GM10266 (cell line): ENCODE measurements at regions not wholly inside any gene's neighbourhood (a gene's known extent, or its start where the extent isn't known, plus 50 kb on each side); places are given as distances from the start of the nearest gene placed in this dataset.

Experiments used
- DNase-seq: peaks from one replicate; pipeline ENCODE4 v3.0.0; 2012; ENCODE audit errors: extremely low spot score
- TF ChIP-seq, protein P1 (sequence below): IDR thresholded peaks from 2 replicates; pipeline ENCODE4 v1.5.1; 2012; ENCODE audit warnings: mild to moderate bottlenecking, low read depth; ENCODE audit not compliant: control insufficient read depth, insufficient read depth; ENCODE audit errors: missing control alignments

DNA sequence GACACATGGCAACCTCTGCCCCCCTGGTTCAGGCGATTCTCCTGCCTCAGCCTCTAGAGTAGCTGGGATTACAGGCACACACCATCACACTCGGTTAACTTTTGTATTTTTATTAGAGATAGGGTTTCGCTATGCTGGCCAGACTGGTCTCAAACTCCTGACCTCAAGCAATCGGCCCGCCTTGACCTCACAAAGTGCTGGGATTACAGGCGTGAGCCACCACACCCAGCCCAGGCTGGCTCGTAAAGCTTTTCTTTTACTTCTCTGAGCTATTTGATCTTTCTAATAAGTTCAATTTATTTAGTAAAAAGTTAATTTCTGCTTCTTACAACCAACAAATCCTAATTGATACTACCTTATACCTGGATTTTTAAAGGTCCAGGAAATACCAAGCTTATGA, 127.4 kb upstream of the KRR1 start:
- TF ChIP-seq, protein P1, sequence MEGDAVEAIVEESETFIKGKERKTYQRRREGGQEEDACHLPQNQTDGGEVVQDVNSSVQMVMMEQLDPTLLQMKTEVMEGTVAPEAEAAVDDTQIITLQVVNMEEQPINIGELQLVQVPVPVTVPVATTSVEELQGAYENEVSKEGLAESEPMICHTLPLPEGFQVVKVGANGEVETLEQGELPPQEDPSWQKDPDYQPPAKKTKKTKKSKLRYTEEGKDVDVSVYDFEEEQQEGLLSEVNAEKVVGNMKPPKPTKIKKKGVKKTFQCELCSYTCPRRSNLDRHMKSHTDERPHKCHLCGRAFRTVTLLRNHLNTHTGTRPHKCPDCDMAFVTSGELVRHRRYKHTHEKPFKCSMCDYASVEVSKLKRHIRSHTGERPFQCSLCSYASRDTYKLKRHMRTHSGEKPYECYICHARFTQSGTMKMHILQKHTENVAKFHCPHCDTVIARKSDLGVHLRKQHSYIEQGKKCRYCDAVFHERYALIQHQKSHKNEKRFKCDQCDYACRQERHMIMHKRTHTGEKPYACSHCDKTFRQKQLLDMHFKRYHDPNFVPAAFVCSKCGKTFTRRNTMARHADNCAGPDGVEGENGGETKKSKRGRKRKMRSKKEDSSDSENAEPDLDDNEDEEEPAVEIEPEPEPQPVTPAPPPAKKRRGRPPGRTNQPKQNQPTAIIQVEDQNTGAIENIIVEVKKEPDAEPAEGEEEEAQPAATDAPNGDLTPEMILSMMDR, result no peak
- DNase-seq, result no peak

DNA sequence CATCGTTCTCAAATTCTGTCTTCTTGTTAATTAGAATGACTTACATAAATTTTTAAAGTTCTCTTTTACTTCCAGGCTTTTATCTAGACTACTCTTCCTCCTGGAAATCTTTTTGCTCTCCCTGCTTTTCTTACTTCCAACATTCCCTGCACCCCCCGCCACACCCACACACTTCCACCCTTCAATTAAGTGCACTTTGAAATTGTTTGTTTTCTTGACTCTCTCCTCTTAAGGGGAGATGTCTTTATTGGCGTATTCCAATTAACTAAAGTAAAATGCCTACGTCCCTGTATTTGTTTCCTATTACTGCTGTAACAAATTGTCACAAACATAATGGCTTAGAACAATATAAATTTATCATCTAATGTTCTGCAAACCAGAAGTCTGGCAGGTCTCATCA, 125.2 kb upstream of the KRR1 start:
- TF ChIP-seq, protein P1, result no peak

DNA sequence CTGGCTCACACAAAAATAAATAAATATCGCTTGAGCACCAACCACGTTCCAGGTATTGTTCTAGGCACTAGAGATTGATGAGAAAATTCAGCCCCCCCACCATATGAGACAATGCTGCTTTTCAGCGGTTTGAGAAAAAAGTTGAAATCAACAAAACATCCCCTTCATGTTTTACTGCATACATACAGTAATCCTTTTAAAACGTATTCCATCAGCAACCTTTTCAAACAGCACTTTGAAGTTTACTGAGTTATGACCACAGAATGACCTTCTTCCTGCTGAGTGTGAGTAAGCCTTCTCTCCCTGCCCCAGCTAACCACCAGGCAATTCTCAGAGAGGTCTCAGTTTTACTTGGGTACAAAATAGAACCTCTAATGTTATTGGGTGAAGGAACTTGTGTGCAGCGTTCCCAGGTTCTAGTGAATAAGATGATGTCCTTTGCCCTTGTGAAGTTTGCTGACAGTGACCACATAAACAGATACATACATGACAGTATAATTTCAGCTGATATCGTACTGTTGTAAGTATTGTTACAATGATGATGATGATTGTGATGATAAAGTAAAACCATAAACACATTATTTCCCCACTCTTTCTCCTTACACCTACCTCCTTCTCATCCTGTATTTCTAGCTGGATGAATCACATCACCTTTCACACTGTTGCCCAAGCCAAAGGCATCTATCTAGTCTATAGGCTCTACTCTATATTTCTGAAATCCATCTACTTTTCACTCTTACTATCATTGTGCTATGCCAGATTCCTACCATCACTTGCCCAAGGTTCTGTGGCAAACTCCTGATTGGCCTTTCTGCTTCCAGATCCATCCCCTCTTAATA, 124.4 kb upstream of the KRR1 start:
- TF ChIP-seq, protein P1, result no peak
- peak; percentile 8 for DNase-seq

More for the DNA sequence above, 125.2 kb upstream of the KRR1 start:
- no peak for DNase-seq

DNA sequence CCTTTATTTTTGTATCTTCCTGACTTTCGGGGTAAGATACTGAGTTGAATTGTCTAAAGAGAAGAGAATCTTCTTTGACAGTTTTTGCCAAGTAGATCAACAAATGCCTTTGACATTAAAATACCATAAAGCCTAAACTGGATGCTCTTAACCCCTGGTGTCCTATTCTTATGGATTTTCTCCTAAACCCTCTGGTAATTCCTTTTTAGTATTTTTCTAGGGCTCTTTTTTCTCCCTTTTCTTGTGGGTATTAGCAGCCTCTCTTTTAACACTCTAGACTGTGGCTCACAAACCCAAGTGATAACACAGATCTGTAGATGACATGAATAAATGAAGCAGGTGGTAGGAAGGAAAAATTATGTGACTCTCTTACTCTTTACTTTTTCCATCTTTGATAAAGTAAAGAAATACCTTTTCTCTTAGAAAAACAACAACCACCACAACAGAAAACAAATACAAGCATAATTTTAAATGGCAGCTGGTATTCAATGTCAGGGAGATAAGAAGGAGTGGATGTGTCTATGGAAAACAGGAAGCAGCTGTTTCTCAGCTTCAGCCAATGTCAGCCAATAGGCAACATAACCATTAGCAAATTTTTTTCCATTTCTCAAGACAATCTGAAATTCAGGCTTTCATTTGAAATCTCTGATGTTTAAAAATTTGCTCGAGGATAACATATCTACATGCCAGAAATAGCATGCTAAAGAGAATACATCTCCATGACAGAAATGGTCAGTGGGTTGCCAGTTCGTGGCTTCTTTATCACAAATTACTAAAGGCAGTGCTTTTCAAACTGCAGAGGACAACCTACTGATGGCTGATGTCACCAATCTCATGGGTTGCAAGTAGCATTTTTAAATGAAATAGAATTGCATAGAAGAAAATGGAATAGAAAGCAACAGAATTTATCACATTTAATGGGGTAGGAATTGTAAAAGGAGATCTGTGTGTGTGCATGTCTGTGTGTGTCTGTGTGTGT, 123.1 kb upstream of the KRR1 start:
- no peak for DNase-seq
- TF ChIP-seq, protein P1, result no peak

DNA sequence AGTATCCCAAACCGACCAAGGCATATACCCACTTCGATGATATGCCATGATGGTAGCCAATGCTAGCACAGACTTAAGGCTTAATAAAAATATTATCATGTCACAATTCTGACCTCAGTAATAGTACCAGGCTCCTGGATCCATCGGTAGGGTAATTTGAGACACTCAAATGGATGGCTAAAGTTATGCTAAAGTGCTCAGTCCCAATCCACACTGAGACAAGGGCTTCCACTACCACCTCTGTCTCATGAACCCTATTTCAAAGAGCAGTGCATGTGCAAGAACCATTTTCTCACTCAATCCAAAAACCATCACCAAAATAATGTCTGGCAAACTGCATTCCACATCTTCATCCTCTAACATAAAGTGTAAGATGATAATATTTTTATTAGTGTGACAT, 122.4 kb upstream of the KRR1 start:
- TF ChIP-seq, protein P1, result no peak
- no peak for DNase-seq

DNA sequence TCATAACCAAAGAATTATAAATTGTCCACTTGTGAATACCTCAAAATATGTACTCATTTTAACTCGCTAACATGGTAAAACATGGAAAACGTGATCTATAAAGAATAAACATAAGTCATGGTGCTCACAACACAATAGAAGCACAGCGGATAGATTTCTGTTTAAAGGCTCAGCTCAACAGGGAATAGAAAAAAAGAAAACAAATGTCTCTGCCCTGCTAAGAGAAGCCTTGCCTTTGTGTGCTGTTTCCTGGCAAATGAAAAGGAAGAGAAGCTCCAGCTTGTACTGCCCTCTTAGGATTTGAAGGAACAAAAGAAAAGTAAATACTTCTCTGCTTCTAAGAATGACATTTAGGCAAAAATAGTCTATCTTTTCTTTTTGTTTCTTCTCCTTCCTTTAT, 121.0 kb upstream of the KRR1 start:
- TF ChIP-seq, protein P1, result no peak
- DNase-seq, result no peak
